WTC11 (cell line): ENCODE measurements at regions not wholly inside any gene's neighbourhood (a gene's known extent, or its start where the extent isn't known, plus 50 kb on each side); places are given as distances from the start of the nearest gene placed in this dataset.
"Not testable (repeated sequence)": the region's sequence is repeated elsewhere in the genome, so short reads cannot be mapped to it uniquely, and the experiment has no call there.

Experiments used
- ATAC-seq: fragments of 200-7000 bp; cut with Tn5 transposase; 2 replicates; pipeline ENCODE4 v1.10.0; 2021; ENCODE audit warnings: mild to moderate bottlenecking, moderate library complexity
- CTCF ChIA-PET: fragments of 300-600 bp; sonication (Branson Sonifier 250); formaldehyde crosslinking; loops from one replicate; lab custom pipeline; 2021; ENCODE audit warnings: antibody characterized with exemption; lab: Charles Lee
- POLR2A ChIA-PET: fragments of 350-600 bp; sonication (Branson Sonifier 250); formaldehyde crosslinking; loops from one replicate; lab custom pipeline; 2021; ENCODE audit warnings: antibody characterized with exemption; lab: Charles Lee
- DNase-seq: peaks from one replicate; pipeline ENCODE4 v3.0.0; 2021; ENCODE audit warnings: low spot score
- H3K27ac Mint-ChIP-seq: 2 replicates; pipeline ENCODE4 v1.8.0; 2021; ENCODE audit warnings: mixed read lengths
- H3K27me3 Mint-ChIP-seq: 2 replicates; pipeline ENCODE4 v1.8.0; 2021; ENCODE audit warnings: low read depth, mild to moderate bottlenecking, moderate library complexity, mixed read lengths
- H3K36me3 Mint-ChIP-seq: 2 replicates; pipeline ENCODE4 v1.8.0; 2021; ENCODE audit warnings: mixed read lengths
- H3K4me1 Mint-ChIP-seq: 2 replicates; pipeline ENCODE4 v1.8.0; 2022; ENCODE audit warnings: mixed read lengths
- H3K4me3 Mint-ChIP-seq: 2 replicates; pipeline ENCODE4 v1.8.0; 2021; ENCODE audit warnings: mild to moderate bottlenecking, moderate library complexity, mixed read lengths
- H3K9me3 Mint-ChIP-seq: 2 replicates; pipeline ENCODE4 v1.8.0; 2021; ENCODE audit warnings: mixed read lengths
- AFF4 ChIP-seq: sonication (generic); formaldehyde crosslinking; IDR thresholded peaks from 2 replicates; pipeline ENCODE4 v1.8.1; 2023; ENCODE audit warnings: mild to moderate bottlenecking, missing genetic modification reagents, borderline replicate concordance
- ATF3 ChIP-seq: sonication (generic); formaldehyde crosslinking; conservative IDR thresholded peaks from 2 replicates; pipeline ENCODE4 v1.8.1; 2022; ENCODE audit warnings: mild to moderate bottlenecking, missing genetic modification reagents
- ATF6 ChIP-seq: sonication (generic); formaldehyde crosslinking; IDR thresholded peaks from 2 replicates; pipeline ENCODE4 v1.8.1; 2023; ENCODE audit warnings: mild to moderate bottlenecking, missing genetic modification reagents
- CBFB ChIP-seq: sonication (generic); formaldehyde crosslinking; IDR thresholded peaks from 2 replicates; pipeline ENCODE4 v1.8.1; 2022; ENCODE audit warnings: mild to moderate bottlenecking, low read depth, missing genetic modification reagents
- CDX4 ChIP-seq: fragments of 250-450 bp; sonication (Bioruptor Pico); IDR thresholded peaks from 2 replicates; pipeline ENCODE4 v1.9.0; 2021; ENCODE audit warnings: moderate library complexity, mild to moderate bottlenecking, inconsistent platforms, borderline replicate concordance
- E2F1 ChIP-seq: sonication (generic); formaldehyde crosslinking; IDR thresholded peaks from 2 replicates; pipeline ENCODE4 v1.8.0; 2022; ENCODE audit warnings: mild to moderate bottlenecking, missing genetic modification reagents
- E2F4 ChIP-seq: sonication (generic); formaldehyde crosslinking; IDR thresholded peaks from 2 replicates; pipeline ENCODE4 v1.8.1; 2022; ENCODE audit warnings: low read depth, mild to moderate bottlenecking, moderate library complexity, missing genetic modification reagents, borderline replicate concordance
- E2F5 ChIP-seq: sonication (generic); formaldehyde crosslinking; IDR thresholded peaks from 2 replicates; pipeline ENCODE4 v1.8.1; 2022; ENCODE audit warnings: mild to moderate bottlenecking, moderate library complexity, missing genetic modification reagents
- ESRRA ChIP-seq: sonication (generic); formaldehyde crosslinking; IDR thresholded peaks from 2 replicates; pipeline ENCODE4 v1.8.1; 2022; ENCODE audit warnings: mild to moderate bottlenecking, missing genetic modification reagents, borderline replicate concordance
- FOXP1 ChIP-seq: sonication (generic); formaldehyde crosslinking; IDR thresholded peaks from 2 replicates; pipeline ENCODE4 v1.8.0; 2022; ENCODE audit warnings: missing genetic modification reagents, mild to moderate bottlenecking, moderate library complexity, borderline replicate concordance
- HMGA2 ChIP-seq: fragments of 250-450 bp; sonication (Bioruptor Pico); IDR thresholded peaks from 2 replicates; pipeline ENCODE4 v1.4.0; 2021; ENCODE audit warnings: mild to moderate bottlenecking, moderate library complexity
- HMGXB4 ChIP-seq: sonication (generic); formaldehyde crosslinking; IDR thresholded peaks from 2 replicates; pipeline ENCODE4 v1.8.1; 2023; ENCODE audit warnings: mild to moderate bottlenecking, moderate library complexity, missing genetic modification reagents
- IRF1 ChIP-seq: sonication (generic); formaldehyde crosslinking; IDR thresholded peaks from 2 replicates; pipeline ENCODE4 v1.8.0; 2023; ENCODE audit warnings: missing genetic modification reagents
- JUN ChIP-seq: sonication (generic); formaldehyde crosslinking; IDR thresholded peaks from 2 replicates; pipeline ENCODE4 v1.8.0; 2023; ENCODE audit warnings: mild to moderate bottlenecking, missing genetic modification reagents
- KAT7 ChIP-seq: sonication (generic); formaldehyde crosslinking; IDR thresholded peaks from 2 replicates; pipeline ENCODE4 v1.8.1; 2023; ENCODE audit warnings: missing genetic modification reagents, mild to moderate bottlenecking, borderline replicate concordance
- NR3C1 ChIP-seq: sonication (generic); formaldehyde crosslinking; conservative IDR thresholded peaks from 2 replicates; pipeline ENCODE4 v1.8.1; 2023; ENCODE audit warnings: low read depth, mild to moderate bottlenecking, missing genetic modification reagents
- SMAD4 ChIP-seq: sonication (generic); formaldehyde crosslinking; IDR thresholded peaks from 2 replicates; pipeline ENCODE4 v1.8.0; 2022; ENCODE audit warnings: mild to moderate bottlenecking, missing genetic modification reagents
- TCF7 ChIP-seq: sonication (generic); formaldehyde crosslinking; IDR thresholded peaks from 2 replicates; pipeline ENCODE4 v1.8.0; 2022; ENCODE audit warnings: mild to moderate bottlenecking, low read depth, missing genetic modification reagents, moderate library complexity
- USF1 ChIP-seq: sonication (generic); formaldehyde crosslinking; IDR thresholded peaks from 2 replicates; pipeline ENCODE4 v1.8.0; 2022; ENCODE audit warnings: mild to moderate bottlenecking, missing genetic modification reagents
- ZNF396 ChIP-seq: fragments of 250-450 bp; sonication (Bioruptor Pico); IDR thresholded peaks from 2 replicates; pipeline ENCODE4 v1.8.0; 2021; ENCODE audit warnings: mild to moderate bottlenecking, moderate library complexity, borderline replicate concordance

- TF ChIP-seq AFF4 (CRISPR knock-in tag) (no peak), E2F4 (CRISPR knock-in tag) (no peak), HMGA2 (CRISPR knock-in tag) (no peak), E2F1 (CRISPR knock-in tag) (no peak), ATF6 (CRISPR knock-in tag) (no peak), CBFB (CRISPR knock-in tag) (no peak), HMGXB4 (CRISPR knock-in tag) (no peak), KAT7 (no peak), IRF1 (CRISPR knock-in tag) (no peak), JUN (CRISPR knock-in tag) (no peak)
Observed at GRCh38 chrX:121746105-121746504, 698.7 kb downstream of the GLUD2 start (continued).

- H3K4me1 Mint-ChIP-seq, H3K27ac Mint-ChIP-seq, H3K4me3 Mint-ChIP-seq, H3K36me3 Mint-ChIP-seq, POLR2A ChIA-PET, H3K27me3 Mint-ChIP-seq, ATAC-seq, DNase-seq, CTCF ChIA-PET: not testable (repeated sequence)
- H3K9me3 Mint-ChIP-seq: peaks cover 21% of the 10 kb centered on the region
Observed at GRCh38 chrX:121753602-121754001, 706.2 kb downstream of the GLUD2 start.

- Mint-ChIP-seq H3K4me3 (no peak overlapping the region), H3K27ac (no peak overlapping the region), H3K9me3 (peaks cover 18% of the 10 kb centered on the region), H3K27me3 (no peaks in the 10 kb centered on the region), H3K4me1 (no peaks in the 10 kb centered on the region), H3K36me3 (peaks cover 4% of the 10 kb centered on the region; the same call in 1 of the 2 replicates)
- no peak for DNase-seq
- ChIA-PET CTCF (no interaction called here), POLR2A (no interaction called here)
- ATAC-seq: no peak
- no peak for TF ChIP-seq ZNF396 (CRISPR knock-in tag)
- no peak for TF ChIP-seq NR3C1 (CRISPR knock-in tag)
- no peak for TF ChIP-seq CDX4 (CRISPR knock-in tag)
- TF ChIP-seq USF1 (CRISPR knock-in tag): no peak
- no peak for TF ChIP-seq ATF3 (CRISPR knock-in tag)
- no peak for TF ChIP-seq FOXP1
- TF ChIP-seq TCF7 (CRISPR knock-in tag): no peak
- no peak for TF ChIP-seq SMAD4 (CRISPR knock-in tag)
- no peak for TF ChIP-seq E2F5 (CRISPR knock-in tag)
- no peak for TF ChIP-seq ESRRA
Observed at GRCh38 chrX:121754301-121754700, 706.9 kb downstream of the GLUD2 start.
